ENCODE measurements at regions not wholly inside any gene's neighbourhood (a gene's known extent, or its start where the extent isn't known, plus 50 kb on each side); places are given as distances from the start of the nearest gene placed in this dataset.

GRCh38 chr4:134018846-134019245, 182.7 kb downstream of the PABPC4L start:
- DNase-seq: no peak

GRCh38 chr4:134001057-134001456, 200.5 kb downstream of the PABPC4L start:
- no peak for DNase-seq

GRCh38 chr4:133997436-133997835, 204.2 kb downstream of the PABPC4L start:
- DNase-seq: no peak

- no peak for DNase-seq
Measured at GRCh38 chr4:133996431-133997121, 205.0 kb downstream of the PABPC4L start.

- no peak for DNase-seq
Measured at GRCh38 chr4:133995243-133995960, 206.2 kb downstream of the PABPC4L start.

GRCh38 chr4:133982533-133983224, 218.9 kb downstream of the PABPC4L start:
- no peak for DNase-seq

GRCh38 chr4:133981327-133981726, 220.3 kb downstream of the PABPC4L start:
- no peak for DNase-seq

- DNase-seq: no peak
Measured at GRCh38 chr4:133972586-133972985, 229.0 kb downstream of the PABPC4L start.

GRCh38 chr4:133969202-133969848, 232.3 kb downstream of the PABPC4L start:
- DNase-seq: no peak

- DNase-seq: no peak
Measured at GRCh38 chr4:133968174-133968573, 233.4 kb downstream of the PABPC4L start.

- DNase-seq: no peak
Measured at GRCh38 chr4:133960975-133961374, 240.6 kb downstream of the PABPC4L start.

- DNase-seq: no peak
Measured at GRCh38 chr4:133943081-133943480, 258.5 kb downstream of the PABPC4L start.

- DNase-seq: no peak
Measured at GRCh38 chr4:133938061-133938460, 263.5 kb downstream of the PABPC4L start.

GRCh38 chr4:133929531-133930239, 271.9 kb downstream of the PABPC4L start:
- DNase-seq: no peak

GRCh38 chr4:133921280-133922195, 280.1 kb downstream of the PABPC4L start:
- no peak for DNase-seq

- no peak for DNase-seq
Measured at GRCh38 chr4:133920236-133920635, 281.4 kb downstream of the PABPC4L start.

- no peak for DNase-seq
Measured at GRCh38 chr4:133910165-133910564, 291.4 kb downstream of the PABPC4L start.

- DNase-seq: no peak
Measured at GRCh38 chr4:133903029-133903428, 298.6 kb downstream of the PABPC4L start.

GRCh38 chr4:133891011-133891410, 310.6 kb downstream of the PABPC4L start:
- no peak for DNase-seq

- DNase-seq: no peak
Measured at GRCh38 chr4:133887723-133888122, 313.9 kb downstream of the PABPC4L start.

GRCh38 chr4:133869486-133869885, 332.1 kb downstream of the PABPC4L start:
- DNase-seq: no peak

GRCh38 chr4:133868856-133869255, 332.7 kb downstream of the PABPC4L start:
- DNase-seq: no peak

Measured in MV-4-11 (cell line).